22Rv1 (cell line): ENCODE measurements at regions not wholly inside any gene's neighbourhood (a gene's known extent, or its start where the extent isn't known, plus 50 kb on each side); places are given as distances from the start of the nearest gene placed in this dataset.

Experiments used
- CTCF ChIP-seq: fragments of 450-650 bp; IDR thresholded peaks from 2 replicates; pipeline ENCODE4 v1.5.1; 2017; ENCODE audit warnings: mild to moderate bottlenecking
- ZFX ChIP-seq: fragments of 450-650 bp; IDR thresholded peaks from 2 replicates; pipeline ENCODE4 v1.6.1; 2017; ENCODE audit warnings: antibody characterized with exemption, borderline replicate concordance

DNA sequence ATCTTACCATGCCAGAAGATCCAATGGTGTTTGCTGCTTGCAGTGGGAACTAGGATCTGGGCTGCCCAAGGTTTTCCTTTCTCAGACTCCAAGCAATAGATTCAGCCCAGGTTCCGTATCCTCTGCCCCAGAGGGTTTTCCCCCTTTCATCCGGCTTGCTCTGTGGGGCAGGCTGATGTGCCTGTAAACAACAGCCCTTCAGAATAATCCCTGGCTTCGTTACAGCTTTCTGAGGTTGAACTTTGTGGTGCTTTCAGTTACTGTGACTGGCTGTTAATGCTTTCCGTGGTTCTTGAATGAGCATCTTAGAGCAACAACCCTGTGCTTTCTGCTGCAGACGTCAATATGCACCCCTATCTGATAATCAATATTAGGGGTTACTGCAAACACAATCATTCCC is 400.4 kb downstream of the BTBD3 start:
- TF ChIP-seq CTCF (no peak), ZFX (no peak)
